ENCODE measurements at regions not wholly inside any gene's neighbourhood (a gene's known extent, or its start where the extent isn't known, plus 50 kb on each side); places are given as distances from the start of the nearest gene placed in this dataset.

DNA sequence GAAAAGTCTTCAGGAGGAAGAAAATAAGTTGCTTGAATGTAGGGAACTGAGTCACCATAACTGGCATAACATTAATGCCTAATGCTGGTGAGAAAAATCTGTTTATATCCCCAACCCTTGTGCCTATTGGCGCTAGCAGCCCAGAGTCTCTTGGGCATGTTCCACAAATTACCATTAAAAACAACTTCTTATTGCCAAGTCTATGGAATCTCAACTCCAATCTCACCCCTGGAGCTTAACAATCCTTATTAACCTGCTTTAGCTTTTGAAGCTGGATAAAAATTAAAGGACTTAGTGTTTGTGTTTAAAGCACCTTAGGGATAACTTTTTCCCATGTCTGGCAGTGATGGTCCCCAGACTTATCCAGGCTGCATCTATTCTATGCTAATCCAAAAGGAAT, 143.0 kb downstream of the APIP start:
- Histone ChIP-seq H3K79me2 (ENCODE audit: control insufficient read depth, insufficient read depth, low read length) (no peaks in the 10 kb centered on the region), H3K9ac (ENCODE audit: control insufficient read depth, insufficient read depth, low read length) (no peak overlapping the region), H2AFZ (ENCODE audit: control insufficient read depth, low read depth, low read length) (no peak overlapping the region), H4K20me1 (ENCODE audit: control insufficient read depth, insufficient read depth) (no peaks in the 10 kb centered on the region), H3K4me1 (ENCODE audit: control insufficient read depth, insufficient read depth, low read length) (no peaks in the 10 kb centered on the region), H3K27me3 (replicated peaks in 1 of 2; ENCODE audit: control insufficient read depth in 2 of 2, insufficient read depth in 2 of 2, low read length in 1 of 2) (peaks cover 0 to 1% of the 10 kb centered on the region in 2 experiments; a peak in 1 of 4 replicates), H3K36me3 (ENCODE audit: control insufficient read depth in 2 of 2, insufficient read depth in 2 of 2, low read length in 1 of 2) (no peaks in the 10 kb centered on the region), H3K9me3 (replicated peaks; ENCODE audit: control insufficient read depth, insufficient read depth, low read length) (no peaks in the 10 kb centered on the region), H3K4me2 (ENCODE audit: control insufficient read depth, insufficient read depth) (no peak overlapping the region), H3K27ac (ENCODE audit: control insufficient read depth, insufficient read depth) (no peak overlapping the region), H3K4me3 (no peak overlapping the region)
- ChIA-PET SMC1A (ENCODE audit: uncharacterized antibody, unreplicated experiment) (interaction anchor here (1.0 kb wide), 1 partner anchor 1076 kb away, joined by 4 read pairs; no protein-coding TSS in a partner anchor), RAD21 (ENCODE audit: unreplicated experiment) (no interaction called here), POLR2A (no interaction called here), CTCF (no interaction called here)
- no TSS peak for BruUV-seq (replicated peaks)
- FAIRE-seq (no peak), ATAC-seq (no peak), DNase-seq (ENCODE audit: low read depth, low spot score) (no peak)
- in situ Hi-C loops (cut with MboI), result no loop called here
- WGBS (ENCODE audit: insufficient coverage, insufficient replicate concordance, low lambda C conversion rate, missing lambda C conversion rate), result 0% methylated on average over 1 of the region's 1 CpG
- TF ChIP-seq, protein P1, sequence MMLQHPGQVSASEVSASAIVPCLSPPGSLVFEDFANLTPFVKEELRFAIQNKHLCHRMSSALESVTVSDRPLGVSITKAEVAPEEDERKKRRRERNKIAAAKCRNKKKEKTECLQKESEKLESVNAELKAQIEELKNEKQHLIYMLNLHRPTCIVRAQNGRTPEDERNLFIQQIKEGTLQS (IDR thresholded peaks at IDR 0.05; ENCODE audit: borderline replicate concordance, extremely low read depth, low read depth, low read length), result no peak
- TF ChIP-seq, protein P2, sequence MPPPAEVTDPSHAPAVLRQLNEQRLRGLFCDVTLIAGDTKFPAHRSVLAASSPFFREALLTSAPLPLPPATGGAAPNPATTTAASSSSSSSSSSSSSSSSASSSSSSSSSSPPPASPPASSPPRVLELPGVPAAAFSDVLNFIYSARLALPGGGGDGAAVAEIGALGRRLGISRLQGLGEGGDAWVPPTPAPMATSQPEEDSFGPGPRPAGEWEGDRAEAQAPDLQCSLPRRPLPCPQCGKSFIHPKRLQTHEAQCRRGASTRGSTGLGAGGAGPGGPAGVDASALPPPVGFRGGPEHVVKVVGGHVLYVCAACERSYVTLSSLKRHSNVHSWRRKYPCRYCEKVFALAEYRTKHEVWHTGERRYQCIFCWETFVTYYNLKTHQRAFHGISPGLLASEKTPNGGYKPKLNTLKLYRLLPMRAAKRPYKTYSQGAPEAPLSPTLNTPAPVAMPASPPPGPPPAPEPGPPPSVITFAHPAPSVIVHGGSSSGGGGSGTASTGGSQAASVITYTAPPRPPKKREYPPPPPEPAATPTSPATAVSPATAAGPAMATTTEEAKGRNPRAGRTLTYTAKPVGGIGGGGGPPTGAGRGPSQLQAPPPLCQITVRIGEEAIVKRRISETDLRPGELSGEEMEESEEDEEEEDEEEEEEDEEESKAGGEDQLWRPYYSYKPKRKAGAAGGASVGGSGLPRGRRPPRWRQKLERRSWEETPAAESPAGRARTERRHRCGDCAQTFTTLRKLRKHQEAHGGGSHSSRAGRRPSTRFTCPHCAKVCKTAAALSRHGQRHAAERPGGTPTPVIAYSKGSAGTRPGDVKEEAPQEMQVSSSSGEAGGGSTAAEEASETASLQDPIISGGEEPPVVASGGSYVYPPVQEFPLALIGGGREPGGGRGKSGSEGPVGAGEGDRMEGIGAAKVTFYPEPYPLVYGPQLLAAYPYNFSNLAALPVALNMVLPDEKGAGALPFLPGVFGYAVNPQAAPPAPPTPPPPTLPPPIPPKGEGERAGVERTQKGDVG (CRISPR knock-in tag; IDR thresholded peaks at IDR 0.05), result no peak
- no peak for TF ChIP-seq TARDBP (IDR thresholded peaks at IDR 0.05; ENCODE audit: borderline replicate concordance)
- TF ChIP-seq, protein P3, sequence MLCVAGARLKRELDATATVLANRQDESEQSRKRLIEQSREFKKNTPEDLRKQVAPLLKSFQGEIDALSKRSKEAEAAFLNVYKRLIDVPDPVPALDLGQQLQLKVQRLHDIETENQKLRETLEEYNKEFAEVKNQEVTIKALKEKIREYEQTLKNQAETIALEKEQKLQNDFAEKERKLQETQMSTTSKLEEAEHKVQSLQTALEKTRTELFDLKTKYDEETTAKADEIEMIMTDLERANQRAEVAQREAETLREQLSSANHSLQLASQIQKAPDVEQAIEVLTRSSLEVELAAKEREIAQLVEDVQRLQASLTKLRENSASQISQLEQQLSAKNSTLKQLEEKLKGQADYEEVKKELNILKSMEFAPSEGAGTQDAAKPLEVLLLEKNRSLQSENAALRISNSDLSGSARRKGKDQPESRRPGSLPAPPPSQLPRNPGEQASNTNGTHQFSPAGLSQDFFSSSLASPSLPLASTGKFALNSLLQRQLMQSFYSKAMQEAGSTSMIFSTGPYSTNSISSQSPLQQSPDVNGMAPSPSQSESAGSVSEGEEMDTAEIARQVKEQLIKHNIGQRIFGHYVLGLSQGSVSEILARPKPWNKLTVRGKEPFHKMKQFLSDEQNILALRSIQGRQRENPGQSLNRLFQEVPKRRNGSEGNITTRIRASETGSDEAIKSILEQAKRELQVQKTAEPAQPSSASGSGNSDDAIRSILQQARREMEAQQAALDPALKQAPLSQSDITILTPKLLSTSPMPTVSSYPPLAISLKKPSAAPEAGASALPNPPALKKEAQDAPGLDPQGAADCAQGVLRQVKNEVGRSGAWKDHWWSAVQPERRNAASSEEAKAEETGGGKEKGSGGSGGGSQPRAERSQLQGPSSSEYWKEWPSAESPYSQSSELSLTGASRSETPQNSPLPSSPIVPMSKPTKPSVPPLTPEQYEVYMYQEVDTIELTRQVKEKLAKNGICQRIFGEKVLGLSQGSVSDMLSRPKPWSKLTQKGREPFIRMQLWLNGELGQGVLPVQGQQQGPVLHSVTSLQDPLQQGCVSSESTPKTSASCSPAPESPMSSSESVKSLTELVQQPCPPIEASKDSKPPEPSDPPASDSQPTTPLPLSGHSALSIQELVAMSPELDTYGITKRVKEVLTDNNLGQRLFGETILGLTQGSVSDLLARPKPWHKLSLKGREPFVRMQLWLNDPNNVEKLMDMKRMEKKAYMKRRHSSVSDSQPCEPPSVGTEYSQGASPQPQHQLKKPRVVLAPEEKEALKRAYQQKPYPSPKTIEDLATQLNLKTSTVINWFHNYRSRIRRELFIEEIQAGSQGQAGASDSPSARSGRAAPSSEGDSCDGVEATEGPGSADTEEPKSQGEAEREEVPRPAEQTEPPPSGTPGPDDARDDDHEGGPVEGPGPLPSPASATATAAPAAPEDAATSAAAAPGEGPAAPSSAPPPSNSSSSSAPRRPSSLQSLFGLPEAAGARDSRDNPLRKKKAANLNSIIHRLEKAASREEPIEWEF (IDR thresholded peaks at IDR 0.05; ENCODE audit: insufficient replicate concordance, low read depth, low read length), result no peak
- TF ChIP-seq, protein P4, sequence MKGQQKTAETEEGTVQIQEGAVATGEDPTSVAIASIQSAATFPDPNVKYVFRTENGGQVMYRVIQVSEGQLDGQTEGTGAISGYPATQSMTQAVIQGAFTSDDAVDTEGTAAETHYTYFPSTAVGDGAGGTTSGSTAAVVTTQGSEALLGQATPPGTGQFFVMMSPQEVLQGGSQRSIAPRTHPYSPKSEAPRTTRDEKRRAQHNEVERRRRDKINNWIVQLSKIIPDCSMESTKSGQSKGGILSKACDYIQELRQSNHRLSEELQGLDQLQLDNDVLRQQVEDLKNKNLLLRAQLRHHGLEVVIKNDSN (IDR thresholded peaks at IDR 0.05; ENCODE audit: borderline replicate concordance, extremely low read length, insufficient read depth, low read depth, low read length), result no peak
- no peak for TF ChIP-seq ZNF207 (IDR thresholded peaks at IDR 0.05; ENCODE audit: borderline replicate concordance)
- TF ChIP-seq CBX3 (IDR thresholded peaks at IDR 0.05; ENCODE audit: borderline replicate concordance, low read depth), result no peak
- intact Hi-C loops (cut with micrococcal nuclease; ENCODE audit: unreplicated experiment), result no loop called here

All from GM12878 (cell line).